Central memory CD4-positive, alpha-beta T cell (primary cell): ENCODE measurements at regions not wholly inside any gene's neighbourhood (a gene's known extent, or its start where the extent isn't known, plus 50 kb on each side); places are given as distances from the start of the nearest gene placed in this dataset.

ENCODE experiments used
- DNase-seq: peaks from one replicate; pipeline ENCODE4 v3.0.0; 2022

- no peak for DNase-seq
Measured at GRCh38 chr13:23984546-23984945, 87.2 kb upstream of the C1QTNF9B start.

GRCh38 chr13:23985060-23985459, 87.8 kb upstream of the C1QTNF9B start:
- DNase-seq: no peak

GRCh38 chr13:23985839-23986238, 88.5 kb upstream of the C1QTNF9B start:
- no peak for DNase-seq

GRCh38 chr13:23986619-23987018, 89.3 kb upstream of the C1QTNF9B start:
- DNase-seq: no peak

- DNase-seq: no peak
Measured at GRCh38 chr13:23987331-23987894, 90.1 kb upstream of the C1QTNF9B start.

- no peak for DNase-seq
Measured at GRCh38 chr13:23988546-23989122, 91.3 kb upstream of the C1QTNF9B start.

- no peak for DNase-seq
Measured at GRCh38 chr13:23990455-23990854, 93.2 kb upstream of the C1QTNF9B start.

- no peak for DNase-seq
Measured at GRCh38 chr13:23991119-23991518, 93.8 kb upstream of the C1QTNF9B start.

GRCh38 chr13:23992781-23993679, 95.7 kb upstream of the C1QTNF9B start:
- no peak for DNase-seq

GRCh38 chr13:23993680-23993985, 96.3 kb upstream of the C1QTNF9B start:
- DNase-seq: no peak

- no peak for DNase-seq
Measured at GRCh38 chr13:23995283-23996073, 98.2 kb upstream of the C1QTNF9B start.

GRCh38 chr13:23996456-23996855, 99.2 kb upstream of the C1QTNF9B start:
- no peak for DNase-seq

GRCh38 chr13:23999424-23999823, 102.1 kb upstream of the C1QTNF9B start:
- DNase-seq: no peak

- no peak for DNase-seq
Measured at GRCh38 chr13:24002206-24002815, 105.0 kb upstream of the C1QTNF9B start.

GRCh38 chr13:24004142-24004899, 107.0 kb upstream of the C1QTNF9B start:
- no peak for DNase-seq

GRCh38 chr13:24004971-24005370, 107.7 kb upstream of the C1QTNF9B start:
- DNase-seq: no peak

GRCh38 chr13:24005755-24006281, 108.5 kb upstream of the C1QTNF9B start:
- no peak for DNase-seq

GRCh38 chr13:24006520-24007248, 109.4 kb upstream of the C1QTNF9B start:
- no peak for DNase-seq

GRCh38 chr13:24007979-24008620, 110.8 kb upstream of the C1QTNF9B start:
- DNase-seq: no peak

- DNase-seq: no peak
Measured at GRCh38 chr13:24008679-24009078, 111.4 kb upstream of the C1QTNF9B start.

GRCh38 chr13:24011266-24011665, 114.0 kb upstream of the C1QTNF9B start:
- DNase-seq: no peak
